Rectal smooth muscle tissue (tissue), 1 donor: ENCODE measurements at regions not wholly inside any gene's neighbourhood (a gene's known extent, or its start where the extent isn't known, plus 50 kb on each side); places are given as distances from the start of the nearest gene placed in this dataset.

ENCODE experiments used
- H3K27ac ChIP-seq: one replicate; pipeline ENCODE4 v1.7.0; 2013; ENCODE audit warnings: low read depth, low read length, inconsistent platforms
- H3K27me3 ChIP-seq: one replicate; pipeline ENCODE4 v1.7.0; 2013; ENCODE audit warnings: low read length; ENCODE audit not compliant: control insufficient read depth, insufficient read depth
- H3K36me3 ChIP-seq: one replicate; pipeline ENCODE4 v1.7.0; 2013; ENCODE audit warnings: low read length; ENCODE audit not compliant: control insufficient read depth, insufficient read depth
- H3K4me1 ChIP-seq: one replicate; pipeline ENCODE4 v1.7.0; 2013; ENCODE audit warnings: low read length; ENCODE audit not compliant: control insufficient read depth, insufficient read depth
- H3K4me3 ChIP-seq: one replicate; pipeline ENCODE4 v1.7.0; 2013; ENCODE audit warnings: low read length
- H3K9ac ChIP-seq: one replicate; pipeline ENCODE4 v1.7.0; 2013; ENCODE audit warnings: low read length

- H3K36me3 ChIP-seq = no peaks in the 10 kb centered on the region
- no peaks in the 10 kb centered on the region for H3K27me3 ChIP-seq
- H3K9ac ChIP-seq = no peak overlapping the region
- H3K4me3 ChIP-seq = no peak overlapping the region
- H3K27ac ChIP-seq = no peak overlapping the region
- peaks cover under 1% of the 10 kb centered on the region for H3K4me1 ChIP-seq
These were observed 331.3 kb downstream of the MN1 start for GRCh38 chr22:27470169-27470772.

GRCh38 chr22:27472975-27473374, 328.6 kb downstream of the MN1 start:
- no peaks in the 10 kb centered on the region for H3K36me3 ChIP-seq
- H3K4me3 ChIP-seq = no peak overlapping the region
- H3K4me1 ChIP-seq = peaks cover 3% of the 10 kb centered on the region
- H3K27ac ChIP-seq = no peak overlapping the region
- H3K27me3 ChIP-seq = no peaks in the 10 kb centered on the region
- no peak overlapping the region for H3K9ac ChIP-seq

GRCh38 chr22:27473533-27473932, 328.0 kb downstream of the MN1 start:
- peaks cover 3% of the 10 kb centered on the region for H3K4me1 ChIP-seq
- H3K36me3 ChIP-seq = no peaks in the 10 kb centered on the region
- no peak overlapping the region for H3K4me3 ChIP-seq
- H3K27ac ChIP-seq = no peak overlapping the region
- no peak overlapping the region for H3K9ac ChIP-seq
- no peaks in the 10 kb centered on the region for H3K27me3 ChIP-seq

- H3K4me1 ChIP-seq = peaks cover 3% of the 10 kb centered on the region
- H3K27ac ChIP-seq = no peak overlapping the region
- H3K27me3 ChIP-seq = no peaks in the 10 kb centered on the region
- no peak overlapping the region for H3K4me3 ChIP-seq
- H3K36me3 ChIP-seq = no peaks in the 10 kb centered on the region
- H3K9ac ChIP-seq = no peak overlapping the region
These were observed 327.4 kb downstream of the MN1 start for GRCh38 chr22:27474112-27474571.

GRCh38 chr22:27474711-27475547, 326.6 kb downstream of the MN1 start:
- H3K9ac ChIP-seq = no peak overlapping the region
- no peaks in the 10 kb centered on the region for H3K27me3 ChIP-seq
- peaks cover 3% of the 10 kb centered on the region for H3K4me1 ChIP-seq

GRCh38 chr22:27475548-27475897, 326.0 kb downstream of the MN1 start:
- no peak overlapping the region for H3K9ac ChIP-seq
- peaks cover 3% of the 10 kb centered on the region for H3K4me1 ChIP-seq
- H3K4me3 ChIP-seq = no peak overlapping the region
- no peaks in the 10 kb centered on the region for H3K27me3 ChIP-seq
- H3K36me3 ChIP-seq = no peaks in the 10 kb centered on the region
- H3K27ac ChIP-seq = no peak overlapping the region

More at GRCh38 chr22:27474711-27475547, 326.6 kb downstream of the MN1 start:
- H3K36me3 ChIP-seq = no peaks in the 10 kb centered on the region
- H3K27ac ChIP-seq = no peak overlapping the region
- no peak overlapping the region for H3K4me3 ChIP-seq

- Histone ChIP-seq H3K4me3 (no peak overlapping the region), H3K27me3 (no peaks in the 10 kb centered on the region), H3K27ac (no peak overlapping the region), H3K4me1 (peaks cover 3% of the 10 kb centered on the region), H3K36me3 (no peaks in the 10 kb centered on the region), H3K9ac (no peak overlapping the region)
These were observed 325.2 kb downstream of the MN1 start for GRCh38 chr22:27476318-27476717.

GRCh38 chr22:27476729-27477128, 324.8 kb downstream of the MN1 start:
- H3K4me3 ChIP-seq = no peak overlapping the region
- H3K36me3 ChIP-seq = no peaks in the 10 kb centered on the region
- peaks cover 3% of the 10 kb centered on the region for H3K4me1 ChIP-seq
- H3K27me3 ChIP-seq = no peaks in the 10 kb centered on the region
- no peak overlapping the region for H3K9ac ChIP-seq
- no peak overlapping the region for H3K27ac ChIP-seq

- no peak overlapping the region for H3K27ac ChIP-seq
- peaks cover 3% of the 10 kb centered on the region for H3K4me1 ChIP-seq
These were observed 324.4 kb downstream of the MN1 start for GRCh38 chr22:27477171-27477570.

GRCh38 chr22:27480487-27480886, 321.1 kb downstream of the MN1 start:
- no peaks in the 10 kb centered on the region for H3K27me3 ChIP-seq
- no peaks in the 10 kb centered on the region for H3K4me1 ChIP-seq
- no peaks in the 10 kb centered on the region for H3K36me3 ChIP-seq
- no peak overlapping the region for H3K4me3 ChIP-seq
- no peak overlapping the region for H3K9ac ChIP-seq
- no peak overlapping the region for H3K27ac ChIP-seq

More at GRCh38 chr22:27477171-27477570, 324.4 kb downstream of the MN1 start:
- H3K36me3 ChIP-seq = no peaks in the 10 kb centered on the region
- H3K4me3 ChIP-seq = no peak overlapping the region
- H3K27me3 ChIP-seq = no peaks in the 10 kb centered on the region
- H3K9ac ChIP-seq = no peak overlapping the region

- Histone ChIP-seq H3K4me3 (no peak overlapping the region), H3K9ac (no peak overlapping the region), H3K4me1 (no peaks in the 10 kb centered on the region), H3K27ac (no peak overlapping the region), H3K27me3 (no peaks in the 10 kb centered on the region), H3K36me3 (no peaks in the 10 kb centered on the region)
These were observed 319.2 kb downstream of the MN1 start for GRCh38 chr22:27482402-27482801.

GRCh38 chr22:27483095-27483785, 318.3 kb downstream of the MN1 start:
- Histone ChIP-seq H3K4me3 (no peak overlapping the region), H3K36me3 (no peaks in the 10 kb centered on the region), H3K4me1 (no peaks in the 10 kb centered on the region), H3K27me3 (no peaks in the 10 kb centered on the region), H3K27ac (no peak overlapping the region), H3K9ac (no peak overlapping the region)
